Stimulated activated effector memory CD8-positive, alpha-beta T cell treated with anti-CD3 and anti-CD28 coated beads, Interleukin-12 subunit alpha, Interleukin-12 subunit beta, amount 100 ng/mL, for 72 hours (primary cell): ENCODE measurements at regions not wholly inside any gene's neighbourhood (a gene's known extent, or its start where the extent isn't known, plus 50 kb on each side); places are given as distances from the start of the nearest gene placed in this dataset.

Experiments used
- ATAC-seq: fragments of 150-1000 bp; cut with Tn5 transposase; 2 replicates; pipeline ENCODE4 v1.10.0; 2021
- DNase-seq, 2 donors: peaks; one replicate each; pipeline ENCODE4 v3.0.0; 2021 to 2022; ENCODE audit warnings: low spot score in 2 of 2
- H3K27ac Mint-ChIP-seq: one replicate; pipeline ENCODE4 v1.8.0; 2022; ENCODE audit warnings: mild to moderate bottlenecking, mixed read lengths
- H3K36me3 Mint-ChIP-seq: one replicate; pipeline ENCODE4 v1.8.0; 2022; ENCODE audit warnings: mild to moderate bottlenecking, mixed read lengths
- H3K4me1 Mint-ChIP-seq: one replicate; pipeline ENCODE4 v1.8.0; 2022; ENCODE audit warnings: mixed read lengths
- H3K4me3 Mint-ChIP-seq: one replicate; pipeline ENCODE4 v1.8.0; 2022; ENCODE audit warnings: mild to moderate bottlenecking, mixed read lengths
- H3K9me3 Mint-ChIP-seq: one replicate; pipeline ENCODE4 v1.8.0; 2022; ENCODE audit warnings: mixed read lengths

DNA sequence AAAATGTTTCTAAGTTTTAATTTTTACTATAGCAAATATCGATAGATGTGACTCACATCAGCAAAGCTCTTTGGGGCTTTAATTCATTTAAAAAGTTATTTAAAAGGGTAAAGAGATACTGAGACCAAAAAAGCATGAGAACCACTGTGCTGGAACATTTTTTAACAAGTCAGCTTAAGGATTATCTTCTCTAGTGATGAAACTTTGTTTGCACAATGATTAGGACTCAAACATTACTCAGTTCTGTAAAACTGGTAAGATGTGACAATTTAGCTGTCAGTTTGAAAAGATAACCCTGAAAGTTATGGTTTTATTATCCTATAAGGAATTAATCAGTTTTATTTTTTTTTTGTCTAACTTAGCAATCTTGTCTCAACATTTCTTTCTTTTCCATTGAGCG lies 301.4 kb downstream of the TSN start:
- Mint-ChIP-seq H3K36me3 (no peaks in the 10 kb centered on the region), H3K4me1 (no peaks in the 10 kb centered on the region), H3K4me3 (no peak overlapping the region), H3K27ac (no peak overlapping the region), H3K9me3 (peaks cover 7% of the 10 kb centered on the region)
- DNase-seq (no peak), ATAC-seq (no peak)

DNA sequence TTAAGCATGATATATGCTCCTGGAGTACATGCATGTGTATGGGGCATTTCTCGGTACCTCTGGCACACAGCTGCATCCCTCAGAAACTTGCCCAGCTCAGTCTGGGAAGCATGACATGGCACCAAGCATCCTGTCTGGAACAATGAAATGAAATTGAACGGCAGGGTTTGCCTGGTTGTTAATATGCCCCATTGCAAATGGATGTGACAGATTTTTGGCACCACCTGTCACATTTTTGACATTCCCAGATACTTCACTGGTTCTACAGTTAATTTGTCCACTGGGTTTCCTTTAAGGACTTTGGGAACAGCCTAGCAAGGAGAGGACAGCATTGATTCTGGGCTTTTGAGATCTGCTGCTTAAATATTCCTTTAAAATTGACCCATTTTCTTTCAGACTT lies 305.8 kb downstream of the TSN start:
- no peaks in the 10 kb centered on the region for H3K36me3 Mint-ChIP-seq
- no peaks in the 10 kb centered on the region for H3K9me3 Mint-ChIP-seq
- H3K27ac Mint-ChIP-seq, result no peak overlapping the region
- H3K4me3 Mint-ChIP-seq, result no peak overlapping the region
- ATAC-seq (no peak), DNase-seq (no peak)
- H3K4me1 Mint-ChIP-seq, result no peaks in the 10 kb centered on the region

DNA sequence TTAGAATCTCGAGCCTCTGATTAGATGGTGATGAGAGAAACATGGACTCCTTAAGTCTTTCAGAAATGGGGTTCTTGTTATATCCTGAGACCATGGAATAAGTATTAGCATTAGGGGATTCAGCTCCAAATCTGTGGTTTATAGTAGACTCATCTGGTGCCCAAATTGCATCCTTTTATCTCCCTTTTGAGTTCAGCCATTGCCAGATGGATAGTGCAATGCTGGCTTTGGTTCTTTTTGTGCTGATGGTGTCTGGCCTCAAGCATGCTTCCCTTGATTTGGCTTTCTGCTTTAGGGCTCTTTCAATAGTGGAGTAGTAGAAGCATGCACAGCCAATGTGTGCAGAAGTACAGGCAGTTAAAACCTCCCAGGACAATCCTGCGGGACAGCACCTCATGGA lies 306.4 kb downstream of the TSN start:
- no peak overlapping the region for H3K4me3 Mint-ChIP-seq
- ATAC-seq (no peak), DNase-seq (no peak)
- no peaks in the 10 kb centered on the region for H3K36me3 Mint-ChIP-seq
- H3K4me1 Mint-ChIP-seq, result no peaks in the 10 kb centered on the region
- H3K9me3 Mint-ChIP-seq, result no peaks in the 10 kb centered on the region
- no peak overlapping the region for H3K27ac Mint-ChIP-seq

DNA sequence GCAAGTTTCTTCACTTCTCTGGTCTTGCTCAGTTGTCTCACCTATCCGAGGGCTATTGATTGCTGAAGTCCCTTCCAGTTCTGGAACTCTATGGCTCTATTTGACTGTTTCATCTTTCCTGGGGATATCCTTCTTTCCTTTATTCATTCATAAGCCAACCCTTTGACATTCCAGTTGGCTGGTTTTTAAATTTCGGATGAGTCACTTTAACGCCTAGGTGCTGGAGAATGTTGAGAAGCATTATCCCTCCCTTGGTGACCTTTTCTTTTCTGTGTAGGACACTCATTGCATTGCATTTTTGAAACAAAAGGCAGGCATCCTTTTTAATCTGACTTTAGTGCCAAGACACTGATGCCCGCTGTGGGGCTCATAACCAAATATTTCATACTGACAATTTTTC lies 307.1 kb downstream of the TSN start:
- no peaks in the 10 kb centered on the region for H3K36me3 Mint-ChIP-seq
- no peak for DNase-seq
- no peak for ATAC-seq
- H3K4me3 Mint-ChIP-seq, result no peak overlapping the region
- H3K4me1 Mint-ChIP-seq, result no peaks in the 10 kb centered on the region
- no peaks in the 10 kb centered on the region for H3K9me3 Mint-ChIP-seq
- no peak overlapping the region for H3K27ac Mint-ChIP-seq

DNA sequence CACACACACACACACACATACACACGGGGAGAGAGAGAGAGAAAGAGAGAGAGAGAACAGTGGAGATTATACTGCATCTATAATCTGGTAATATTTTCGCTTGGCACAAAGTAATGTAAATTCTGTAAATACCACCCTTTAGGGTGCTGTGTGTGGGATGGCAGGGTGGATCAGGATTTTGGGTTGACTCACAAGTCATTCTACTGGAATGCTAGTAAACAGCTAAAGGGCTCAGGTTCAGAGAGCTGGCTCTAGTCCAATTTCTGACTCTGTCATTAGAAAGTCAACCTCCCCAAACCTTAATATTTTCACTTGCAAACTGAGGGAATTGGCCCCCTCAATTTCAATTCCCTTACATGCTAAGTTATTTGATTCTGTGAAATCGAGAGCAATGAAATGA lies 308.3 kb downstream of the TSN start:
- Mint-ChIP-seq H3K9me3 (no peaks in the 10 kb centered on the region), H3K27ac (no peak overlapping the region), H3K4me3 (no peak overlapping the region), H3K4me1 (no peaks in the 10 kb centered on the region), H3K36me3 (no peaks in the 10 kb centered on the region)
- DNase-seq (no peak), ATAC-seq (no peak)

- no peak for ATAC-seq
- H3K9me3 Mint-ChIP-seq, result no peaks in the 10 kb centered on the region
- H3K4me3 Mint-ChIP-seq, result no peak overlapping the region
- H3K4me1 Mint-ChIP-seq, result no peaks in the 10 kb centered on the region
- no peak for DNase-seq
- H3K27ac Mint-ChIP-seq, result no peak overlapping the region
- no peaks in the 10 kb centered on the region for H3K36me3 Mint-ChIP-seq
These were observed 314.8 kb downstream of the TSN start for GRCh38 chr2:122070241-122070731.

DNA sequence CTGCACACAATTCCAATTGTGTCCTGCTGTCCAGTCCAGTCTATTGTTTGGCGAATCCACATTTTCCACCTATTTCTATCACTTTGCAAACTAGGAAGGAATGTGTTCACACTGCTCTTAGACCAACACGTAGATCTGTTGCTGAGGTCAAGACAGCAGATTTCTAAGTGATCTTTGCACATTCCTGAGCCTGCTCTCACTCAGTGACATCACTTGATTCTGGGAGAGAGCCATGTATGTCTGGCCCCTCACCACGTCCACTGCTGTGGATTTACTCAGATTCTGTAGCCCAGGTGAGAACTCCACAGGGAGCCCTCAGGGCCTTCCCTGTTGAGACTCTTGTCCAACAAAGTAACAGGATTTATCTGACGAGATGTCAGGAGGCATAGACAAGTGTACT lies 317.2 kb downstream of the TSN start:
- Mint-ChIP-seq H3K4me1 (no peaks in the 10 kb centered on the region), H3K9me3 (no peaks in the 10 kb centered on the region), H3K4me3 (no peak overlapping the region), H3K36me3 (no peaks in the 10 kb centered on the region), H3K27ac (no peak overlapping the region)
- DNase-seq (no peak), ATAC-seq (no peak)

DNA sequence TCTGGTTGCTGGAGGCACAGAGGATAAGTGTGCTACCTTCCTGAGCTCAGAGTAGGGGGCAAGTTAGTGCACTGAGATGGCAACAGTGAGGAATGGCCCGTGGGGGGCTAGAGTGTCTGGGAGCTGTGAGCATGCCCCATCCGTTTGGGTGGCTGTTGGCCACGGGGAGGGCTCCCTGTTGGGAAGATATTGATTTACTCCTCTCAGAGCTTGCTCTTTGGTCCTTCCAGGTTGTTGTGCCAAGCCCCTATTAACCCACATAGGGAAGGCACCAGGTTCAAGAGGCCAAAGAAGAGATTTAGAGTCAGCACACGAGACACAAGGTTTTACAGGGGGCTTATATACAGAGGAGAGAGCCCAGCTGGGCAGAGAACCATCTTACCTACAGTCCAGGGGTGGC lies 318.8 kb downstream of the TSN start:
- Mint-ChIP-seq H3K36me3 (no peaks in the 10 kb centered on the region), H3K27ac (no peak overlapping the region), H3K4me3 (no peak overlapping the region), H3K9me3 (no peaks in the 10 kb centered on the region), H3K4me1 (no peaks in the 10 kb centered on the region)
- DNase-seq, result no peak
- no peak for ATAC-seq

- no peaks in the 10 kb centered on the region for H3K9me3 Mint-ChIP-seq
These were observed 319.9 kb downstream of the TSN start for GRCh38 chr2:122075381-122075780.

DNA sequence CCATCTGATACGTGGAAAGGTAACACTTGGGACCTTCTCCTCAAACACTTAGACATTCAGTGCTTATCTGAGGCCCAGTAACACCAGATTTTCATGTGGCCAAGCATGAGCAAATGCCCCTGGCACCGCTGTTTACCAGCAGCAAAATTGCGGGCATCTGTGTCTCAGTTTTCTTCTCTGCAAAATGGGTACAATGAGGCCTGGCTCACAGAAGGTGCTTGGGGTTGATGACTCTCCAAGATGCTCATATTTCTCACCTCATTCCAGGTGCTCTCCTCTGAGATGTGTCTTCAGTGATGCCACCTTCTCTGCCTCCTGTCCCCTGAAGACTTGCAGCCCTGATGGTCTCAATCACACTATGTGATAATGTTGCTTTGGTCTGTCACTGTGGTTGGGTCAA lies 321.7 kb downstream of the TSN start:
- H3K36me3 Mint-ChIP-seq, result no peaks in the 10 kb centered on the region
- no peaks in the 10 kb centered on the region for H3K9me3 Mint-ChIP-seq
- ATAC-seq, result no peak

More at GRCh38 chr2:122075381-122075780, 319.9 kb downstream of the TSN start:
- ATAC-seq (no peak), DNase-seq (no peak)
- Mint-ChIP-seq H3K27ac (no peak overlapping the region), H3K4me1 (no peaks in the 10 kb centered on the region), H3K36me3 (no peaks in the 10 kb centered on the region), H3K4me3 (no peak overlapping the region)

GRCh38 chr2:122077771-122078170 lies 322.3 kb downstream of the TSN start:
- ATAC-seq (no peak), DNase-seq (no peak)
- H3K9me3 Mint-ChIP-seq, result no peaks in the 10 kb centered on the region
- no peaks in the 10 kb centered on the region for H3K4me1 Mint-ChIP-seq
- no peak overlapping the region for H3K4me3 Mint-ChIP-seq
- no peaks in the 10 kb centered on the region for H3K36me3 Mint-ChIP-seq
- H3K27ac Mint-ChIP-seq, result no peak overlapping the region

More for the DNA sequence above, 321.7 kb downstream of the TSN start:
- no peak for DNase-seq
- no peak overlapping the region for H3K27ac Mint-ChIP-seq
- no peak overlapping the region for H3K4me3 Mint-ChIP-seq
- H3K4me1 Mint-ChIP-seq, result no peaks in the 10 kb centered on the region

DNA sequence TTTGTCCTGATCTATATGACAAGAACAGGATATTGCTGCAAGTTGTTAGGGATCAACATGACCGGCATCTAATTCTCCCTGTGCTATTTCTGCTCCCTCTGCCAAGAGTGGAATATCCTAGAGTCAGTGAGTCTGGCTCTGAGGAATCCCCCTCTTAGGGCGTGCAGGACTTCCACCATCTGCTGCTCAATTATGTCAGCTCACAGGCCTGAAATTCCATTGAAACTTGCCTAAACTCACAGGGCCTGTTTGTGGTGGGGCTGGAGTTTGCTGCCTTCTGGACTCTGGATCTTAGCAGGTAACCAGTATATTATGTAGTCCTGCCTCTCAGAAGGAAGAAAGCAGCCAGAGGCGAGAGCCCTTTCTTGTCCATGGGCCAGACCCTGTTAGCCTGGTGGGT lies 323.0 kb downstream of the TSN start:
- H3K27ac Mint-ChIP-seq, result no peak overlapping the region
- no peak for DNase-seq

DNA sequence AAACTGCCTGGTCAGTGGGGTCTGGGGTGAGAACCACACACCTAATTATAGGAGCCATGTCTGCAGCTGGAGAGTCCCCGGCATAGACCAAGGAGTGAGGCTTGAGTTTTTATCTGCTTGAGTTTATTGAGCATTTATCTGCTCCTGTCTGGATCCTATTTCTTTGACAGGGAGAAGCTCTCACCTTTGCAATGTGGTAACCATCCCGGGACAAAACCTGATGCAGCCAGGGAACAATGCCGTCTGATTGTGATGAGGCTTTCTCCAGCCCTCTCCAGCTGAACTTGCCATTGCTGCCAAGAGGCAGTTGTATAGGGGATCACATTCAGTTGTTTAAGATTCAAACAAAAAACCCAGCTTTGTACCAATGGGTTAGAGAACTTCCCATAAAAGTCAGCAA lies 324.4 kb downstream of the TSN start:
- Mint-ChIP-seq H3K27ac (no peak overlapping the region), H3K4me3 (no peak overlapping the region), H3K4me1 (no peaks in the 10 kb centered on the region), H3K9me3 (no peaks in the 10 kb centered on the region), H3K36me3 (no peaks in the 10 kb centered on the region)
- DNase-seq, result no peak
- ATAC-seq, result no peak

More for the DNA sequence above, 323.0 kb downstream of the TSN start:
- no peak for ATAC-seq
- Mint-ChIP-seq H3K4me1 (no peaks in the 10 kb centered on the region), H3K9me3 (no peaks in the 10 kb centered on the region), H3K4me3 (no peak overlapping the region), H3K36me3 (no peaks in the 10 kb centered on the region)

- ATAC-seq, result no peak
- Mint-ChIP-seq H3K36me3 (no peaks in the 10 kb centered on the region), H3K4me1 (no peaks in the 10 kb centered on the region), H3K27ac (no peak overlapping the region), H3K4me3 (no peak overlapping the region), H3K9me3 (no peaks in the 10 kb centered on the region)
- DNase-seq, result no peak
These were observed 324.9 kb downstream of the TSN start for GRCh38 chr2:122080316-122080715.

DNA sequence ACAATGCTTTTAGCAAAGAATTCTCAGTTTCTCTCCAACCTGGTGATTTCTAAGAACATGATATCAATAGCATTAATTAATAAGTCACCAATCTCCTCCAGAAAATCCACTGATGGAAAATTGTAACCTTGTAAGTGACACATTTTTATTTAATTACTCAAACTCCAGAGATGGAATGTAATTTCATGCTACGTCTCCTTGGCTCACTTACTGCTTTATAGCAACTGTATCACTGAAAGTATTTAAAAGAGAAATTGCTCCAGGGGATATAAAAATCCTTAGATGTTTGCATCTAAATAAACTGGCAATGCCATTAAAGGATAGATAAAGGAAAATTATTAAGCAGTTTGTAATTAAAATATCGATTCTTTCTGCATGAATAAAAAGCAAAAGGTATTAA lies 325.4 kb downstream of the TSN start:
- Mint-ChIP-seq H3K4me1 (no peaks in the 10 kb centered on the region), H3K36me3 (no peaks in the 10 kb centered on the region), H3K9me3 (no peaks in the 10 kb centered on the region), H3K27ac (no peak overlapping the region), H3K4me3 (no peak overlapping the region)
- no peak for DNase-seq
- ATAC-seq, result no peak

GRCh38 chr2:122081751-122082150 lies 326.3 kb downstream of the TSN start:
- no peak for DNase-seq
- Mint-ChIP-seq H3K4me1 (no peaks in the 10 kb centered on the region), H3K36me3 (no peaks in the 10 kb centered on the region), H3K27ac (no peak overlapping the region), H3K4me3 (no peak overlapping the region), H3K9me3 (peaks cover 1% of the 10 kb centered on the region)
- ATAC-seq, result no peak
